ENCODE measurements at regions not wholly inside any gene's neighbourhood (a gene's known extent, or its start where the extent isn't known, plus 50 kb on each side); places are given as distances from the start of the nearest gene placed in this dataset.

DNA sequence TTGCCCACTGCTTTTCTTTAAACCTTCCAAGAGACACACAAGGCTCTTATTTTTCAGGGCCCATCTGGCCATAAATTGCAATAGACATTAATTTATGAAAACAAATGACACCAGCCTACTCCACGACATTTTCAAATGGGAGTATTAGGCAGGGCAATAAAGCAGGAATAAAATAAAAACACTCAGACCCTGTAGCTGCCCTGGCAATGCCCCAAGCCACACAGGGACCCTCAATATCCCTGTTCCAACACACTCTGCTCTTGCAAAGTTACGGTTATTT, 550.8 kb upstream of the TNP1 start:
- H4K20me1 ChIP-seq (ENCODE audit: insufficient read depth) = no peaks in the 10 kb centered on the region
- TF ChIP-seq, protein P1, sequence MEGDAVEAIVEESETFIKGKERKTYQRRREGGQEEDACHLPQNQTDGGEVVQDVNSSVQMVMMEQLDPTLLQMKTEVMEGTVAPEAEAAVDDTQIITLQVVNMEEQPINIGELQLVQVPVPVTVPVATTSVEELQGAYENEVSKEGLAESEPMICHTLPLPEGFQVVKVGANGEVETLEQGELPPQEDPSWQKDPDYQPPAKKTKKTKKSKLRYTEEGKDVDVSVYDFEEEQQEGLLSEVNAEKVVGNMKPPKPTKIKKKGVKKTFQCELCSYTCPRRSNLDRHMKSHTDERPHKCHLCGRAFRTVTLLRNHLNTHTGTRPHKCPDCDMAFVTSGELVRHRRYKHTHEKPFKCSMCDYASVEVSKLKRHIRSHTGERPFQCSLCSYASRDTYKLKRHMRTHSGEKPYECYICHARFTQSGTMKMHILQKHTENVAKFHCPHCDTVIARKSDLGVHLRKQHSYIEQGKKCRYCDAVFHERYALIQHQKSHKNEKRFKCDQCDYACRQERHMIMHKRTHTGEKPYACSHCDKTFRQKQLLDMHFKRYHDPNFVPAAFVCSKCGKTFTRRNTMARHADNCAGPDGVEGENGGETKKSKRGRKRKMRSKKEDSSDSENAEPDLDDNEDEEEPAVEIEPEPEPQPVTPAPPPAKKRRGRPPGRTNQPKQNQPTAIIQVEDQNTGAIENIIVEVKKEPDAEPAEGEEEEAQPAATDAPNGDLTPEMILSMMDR (conservative IDR thresholded peaks at IDR 0.05) = no peak
- TF ChIP-seq EZH2 (IDR thresholded peaks at IDR 0.05; ENCODE audit: low read depth) = no peak

DNA sequence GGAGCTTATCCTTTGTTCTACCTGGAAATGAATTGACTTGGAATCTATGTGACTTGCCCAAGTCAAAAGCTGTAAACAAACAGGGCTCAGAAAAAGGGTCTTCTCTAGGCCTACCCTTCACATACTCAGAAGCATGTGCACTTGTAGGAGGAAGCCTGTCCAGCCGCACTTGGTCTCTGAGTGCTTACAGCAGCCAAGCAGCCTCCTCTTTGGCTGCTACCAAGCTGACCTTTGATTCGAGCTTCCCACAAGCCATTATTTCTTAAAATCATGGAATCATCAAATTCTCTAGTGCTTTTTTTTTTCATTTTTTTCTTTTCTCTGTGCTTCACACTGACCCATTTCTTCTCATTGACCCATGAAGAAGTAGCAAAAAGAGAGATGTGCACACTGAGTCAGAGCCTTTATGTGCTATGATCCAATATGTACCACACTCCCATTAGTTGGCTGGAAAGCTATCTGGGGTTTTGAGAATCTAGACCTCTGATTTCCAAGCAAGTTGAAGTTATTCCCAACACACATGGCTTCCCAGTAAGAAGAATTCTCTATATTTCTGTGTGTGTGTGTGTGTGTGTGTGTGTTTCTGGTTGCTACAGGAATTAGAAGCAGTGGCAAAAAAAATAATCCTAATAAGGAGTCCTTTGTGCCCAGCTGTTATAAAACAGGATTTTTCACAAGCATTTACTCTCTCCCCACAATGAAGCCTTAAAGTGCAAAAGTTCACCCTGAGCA, 550.3 kb upstream of the TNP1 start:
- Histone ChIP-seq H3K27me3 (ENCODE audit: insufficient read depth, low read depth) (no peaks in the 10 kb centered on the region), H3K4me3 (no peak overlapping the region), H3K36me3 (ENCODE audit: low read depth) (no peaks in the 10 kb centered on the region), H3K27ac (no peak overlapping the region), H3K4me1 (replicated peaks; ENCODE audit: insufficient read depth) (no peaks in the 10 kb centered on the region), H2AFZ (no peak overlapping the region), H4K20me1 (ENCODE audit: insufficient read depth) (no peaks in the 10 kb centered on the region), H3K4me2 (no peak overlapping the region), H3K9me3 (ENCODE audit: insufficient read depth, low read depth) (no peaks in the 10 kb centered on the region), H3K9me2 (ENCODE audit: insufficient read depth) (no peaks in the 10 kb centered on the region), H3F3A (ENCODE audit: insufficient read depth, low read depth) (no peaks in the 10 kb centered on the region), H3K79me2 (ENCODE audit: low read depth) (no peaks in the 10 kb centered on the region)
- no TSS peak for BruUV-seq (replicated peaks)
- intact Hi-C loops (cut with micrococcal nuclease; ENCODE audit: unreplicated experiment) = no loop called here
- ChIA-PET CTCF (no interaction called here), POLR2A (ENCODE audit: unreplicated experiment) (no interaction called here)
- DNase-seq = no peak
- TF ChIP-seq, protein P1 (conservative IDR thresholded peaks at IDR 0.05) = no peak
- TF ChIP-seq EZH2 (IDR thresholded peaks at IDR 0.05; ENCODE audit: low read depth) = no peak

More for the DNA sequence above, 550.8 kb upstream of the TNP1 start:
- CTCF ChIA-PET = no interaction called here
- H3K27ac ChIP-seq = no peak overlapping the region
- BruUV-seq (replicated peaks) = no TSS peak
- no peak for DNase-seq
- no peaks in the 10 kb centered on the region for H3K79me2 ChIP-seq (ENCODE audit: low read depth)
- H3K36me3 ChIP-seq (ENCODE audit: low read depth) = no peaks in the 10 kb centered on the region
- H3K27me3 ChIP-seq (ENCODE audit: insufficient read depth, low read depth) = no peaks in the 10 kb centered on the region
- H3F3A ChIP-seq (ENCODE audit: insufficient read depth, low read depth) = no peaks in the 10 kb centered on the region
- H3K4me1 ChIP-seq (replicated peaks; ENCODE audit: insufficient read depth) = no peaks in the 10 kb centered on the region
- no peak overlapping the region for H3K4me2 ChIP-seq
- no peaks in the 10 kb centered on the region for H3K9me3 ChIP-seq (ENCODE audit: insufficient read depth, low read depth)
- H3K9me2 ChIP-seq (ENCODE audit: insufficient read depth) = no peaks in the 10 kb centered on the region
- no peak overlapping the region for H2AFZ ChIP-seq
- POLR2A ChIA-PET (ENCODE audit: unreplicated experiment) = no interaction called here
- intact Hi-C loops (cut with micrococcal nuclease; ENCODE audit: unreplicated experiment) = no loop called here
- H3K4me3 ChIP-seq = no peak overlapping the region

DNA sequence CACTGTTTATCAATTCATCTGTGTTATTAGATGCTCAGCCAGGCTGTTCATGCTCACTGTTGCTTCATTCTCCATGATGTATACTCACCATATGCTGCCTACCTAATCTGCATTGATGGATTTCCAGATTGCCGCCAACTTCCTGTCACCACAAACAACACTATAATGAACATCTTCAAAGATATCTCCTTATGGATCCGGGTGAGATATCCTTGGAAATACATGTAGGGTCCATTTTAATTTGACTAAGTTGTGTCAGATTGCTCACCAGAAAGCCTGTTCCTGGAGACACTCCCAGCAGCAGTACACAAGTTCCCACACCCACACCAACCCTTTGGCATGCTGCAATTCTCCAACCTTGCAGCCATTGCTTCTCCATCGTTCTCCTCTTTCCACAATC, 547.5 kb upstream of the TNP1 start:
- no peak for DNase-seq
- no peak overlapping the region for H3K4me3 ChIP-seq
- H3K27ac ChIP-seq = no peak overlapping the region
- H3K27me3 ChIP-seq (ENCODE audit: insufficient read depth, low read depth) = no peaks in the 10 kb centered on the region
- ChIA-PET POLR2A (ENCODE audit: unreplicated experiment) (no interaction called here), CTCF (no interaction called here)
- TF ChIP-seq, protein P1 (conservative IDR thresholded peaks at IDR 0.05) = no peak
- no peak for TF ChIP-seq EZH2 (IDR thresholded peaks at IDR 0.05; ENCODE audit: low read depth)
- intact Hi-C loops (cut with micrococcal nuclease; ENCODE audit: unreplicated experiment) = no loop called here
- no peaks in the 10 kb centered on the region; the same call in 1 of the 2 replicates for H3K9me3 ChIP-seq (ENCODE audit: insufficient read depth, low read depth)
- no peak overlapping the region for H2AFZ ChIP-seq
- H3F3A ChIP-seq (ENCODE audit: insufficient read depth, low read depth) = no peaks in the 10 kb centered on the region
- no peaks in the 10 kb centered on the region for H3K79me2 ChIP-seq (ENCODE audit: low read depth)
- peaks cover 9% of the 10 kb centered on the region for H3K4me1 ChIP-seq (replicated peaks; ENCODE audit: insufficient read depth)
- BruUV-seq (replicated peaks) = no TSS peak
- H3K9me2 ChIP-seq (ENCODE audit: insufficient read depth) = no peaks in the 10 kb centered on the region
- H3K36me3 ChIP-seq (ENCODE audit: low read depth) = no peaks in the 10 kb centered on the region
- H3K4me2 ChIP-seq = no peak overlapping the region
- no peaks in the 10 kb centered on the region for H4K20me1 ChIP-seq (ENCODE audit: insufficient read depth)

Measured in PC-9 (cell line).